Astrocyte of the spinal cord (primary cell): ENCODE measurements at regions not wholly inside any gene's neighbourhood (a gene's known extent, or its start where the extent isn't known, plus 50 kb on each side); places are given as distances from the start of the nearest gene placed in this dataset.
A peak's percentile ranks its signal among the peaks of the same experiment; 100 is the strongest.

Source experiments
- DNase-seq: peaks from one replicate; pipeline ENCODE4 v3.0.0; 2011; ENCODE audit warnings: low read depth, low spot score
- H3K4me3 ChIP-seq: 2 replicates; pipeline ENCODE4 v1.5.1; 2011; ENCODE audit warnings: low read depth, mild to moderate bottlenecking, low read length, moderate library complexity
- in situ Hi-C: cut with HindIII; loops from 2 replicates; pipeline ENCODE4 v1.10.0; 2017; ENCODE audit warnings: low sequenced_read_pairs
- TF ChIP-seq, protein P1 (sequence below): IDR thresholded peaks from 2 replicates; pipeline ENCODE4 v1.5.1; 2012; ENCODE audit warnings: low read depth, mild to moderate bottlenecking, low read length, inconsistent platforms

DNA sequence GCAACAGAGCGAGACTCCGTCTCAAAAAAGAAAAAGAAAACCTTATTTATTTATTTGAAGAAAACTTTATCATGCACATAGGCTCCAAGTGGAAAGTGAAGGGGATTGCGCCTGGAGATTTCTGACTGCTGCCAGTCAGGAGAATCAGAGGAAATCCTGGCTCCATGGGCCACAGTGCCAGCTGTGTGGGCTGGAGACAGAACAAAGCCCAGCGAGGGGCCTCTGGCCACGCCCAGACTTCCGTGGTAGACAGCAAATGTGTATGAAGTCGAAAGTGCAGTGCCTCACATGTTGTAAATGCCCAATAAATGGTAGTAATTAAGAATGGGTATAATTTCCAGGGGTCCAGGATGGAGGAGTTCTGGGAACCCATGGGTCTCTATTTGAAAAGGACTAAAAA, 75.8 kb upstream of the WWC1 start:
- H3K4me3 ChIP-seq = no peak overlapping the region
- TF ChIP-seq, protein P1, sequence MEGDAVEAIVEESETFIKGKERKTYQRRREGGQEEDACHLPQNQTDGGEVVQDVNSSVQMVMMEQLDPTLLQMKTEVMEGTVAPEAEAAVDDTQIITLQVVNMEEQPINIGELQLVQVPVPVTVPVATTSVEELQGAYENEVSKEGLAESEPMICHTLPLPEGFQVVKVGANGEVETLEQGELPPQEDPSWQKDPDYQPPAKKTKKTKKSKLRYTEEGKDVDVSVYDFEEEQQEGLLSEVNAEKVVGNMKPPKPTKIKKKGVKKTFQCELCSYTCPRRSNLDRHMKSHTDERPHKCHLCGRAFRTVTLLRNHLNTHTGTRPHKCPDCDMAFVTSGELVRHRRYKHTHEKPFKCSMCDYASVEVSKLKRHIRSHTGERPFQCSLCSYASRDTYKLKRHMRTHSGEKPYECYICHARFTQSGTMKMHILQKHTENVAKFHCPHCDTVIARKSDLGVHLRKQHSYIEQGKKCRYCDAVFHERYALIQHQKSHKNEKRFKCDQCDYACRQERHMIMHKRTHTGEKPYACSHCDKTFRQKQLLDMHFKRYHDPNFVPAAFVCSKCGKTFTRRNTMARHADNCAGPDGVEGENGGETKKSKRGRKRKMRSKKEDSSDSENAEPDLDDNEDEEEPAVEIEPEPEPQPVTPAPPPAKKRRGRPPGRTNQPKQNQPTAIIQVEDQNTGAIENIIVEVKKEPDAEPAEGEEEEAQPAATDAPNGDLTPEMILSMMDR = no peak
- in situ Hi-C loops = no loop called here
- DNase-seq = no peak

DNA sequence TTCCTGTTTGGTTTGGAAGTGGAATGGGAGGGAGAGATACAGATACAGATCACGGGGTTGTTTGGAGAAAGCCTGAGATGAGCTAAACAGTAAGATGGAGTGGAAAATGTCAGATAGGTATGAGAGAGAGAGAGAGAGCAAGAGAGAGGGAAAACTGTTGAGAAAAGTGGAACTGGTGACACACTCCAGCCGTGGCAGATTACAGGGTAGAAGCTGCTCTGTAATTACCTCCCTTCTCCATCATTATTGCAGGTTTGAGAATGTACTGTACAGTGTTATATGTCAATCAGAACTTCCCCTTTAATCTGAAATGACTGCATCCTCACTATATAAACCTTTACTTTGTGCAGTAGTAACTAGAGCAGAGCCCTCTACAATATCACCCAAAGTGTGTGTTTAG, 74.5 kb upstream of the WWC1 start:
- in situ Hi-C loops = no loop called here
- TF ChIP-seq, protein P1 = no peak
- DNase-seq = no peak
- H3K4me3 ChIP-seq = no peak overlapping the region

DNA sequence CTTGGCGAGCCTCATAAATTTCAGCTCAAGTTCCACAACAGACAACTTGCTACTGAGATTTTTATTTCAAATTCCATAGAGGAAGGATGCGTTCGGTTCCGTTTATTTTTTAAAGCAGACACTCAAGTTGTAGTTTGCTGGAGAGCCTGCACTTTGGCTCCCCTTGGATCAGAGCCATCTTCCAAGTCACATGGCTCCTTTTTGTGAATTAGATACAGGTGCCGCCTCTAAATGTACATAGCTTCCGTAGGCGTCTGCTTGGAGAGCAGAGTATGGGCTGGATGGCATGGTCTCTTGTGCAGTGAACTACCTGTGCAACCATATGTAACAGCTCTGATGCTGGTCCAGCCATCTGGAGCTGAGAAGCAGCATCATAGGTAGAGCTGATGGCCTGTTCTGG, 73.9 kb upstream of the WWC1 start:
- TF ChIP-seq, protein P1 = no peak
- DNase-seq = no peak
- no peak overlapping the region for H3K4me3 ChIP-seq
- in situ Hi-C loops = no loop called here

DNA sequence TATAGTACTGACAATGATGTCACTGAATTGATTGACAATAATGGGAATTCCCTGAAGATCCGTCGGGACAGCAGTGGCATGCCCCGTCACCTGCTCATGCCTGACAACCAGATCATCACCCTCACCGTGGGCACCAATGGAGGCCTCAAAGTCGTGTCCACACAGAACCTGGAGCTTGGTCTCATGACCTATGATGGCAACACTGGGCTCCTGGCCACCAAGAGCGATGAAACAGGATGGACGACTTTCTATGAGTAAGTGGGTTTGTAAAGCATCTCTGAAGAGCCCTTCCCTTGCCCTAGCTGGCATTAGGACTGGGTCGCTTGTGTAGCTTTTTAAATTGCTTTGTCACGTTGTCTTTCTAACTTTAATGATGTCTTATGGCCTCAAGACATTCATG, 72.7 kb upstream of the WWC1 start:
- no peak overlapping the region for H3K4me3 ChIP-seq
- in situ Hi-C loops = no loop called here
- DNase-seq = no peak
- TF ChIP-seq, protein P1 = no peak

DNA sequence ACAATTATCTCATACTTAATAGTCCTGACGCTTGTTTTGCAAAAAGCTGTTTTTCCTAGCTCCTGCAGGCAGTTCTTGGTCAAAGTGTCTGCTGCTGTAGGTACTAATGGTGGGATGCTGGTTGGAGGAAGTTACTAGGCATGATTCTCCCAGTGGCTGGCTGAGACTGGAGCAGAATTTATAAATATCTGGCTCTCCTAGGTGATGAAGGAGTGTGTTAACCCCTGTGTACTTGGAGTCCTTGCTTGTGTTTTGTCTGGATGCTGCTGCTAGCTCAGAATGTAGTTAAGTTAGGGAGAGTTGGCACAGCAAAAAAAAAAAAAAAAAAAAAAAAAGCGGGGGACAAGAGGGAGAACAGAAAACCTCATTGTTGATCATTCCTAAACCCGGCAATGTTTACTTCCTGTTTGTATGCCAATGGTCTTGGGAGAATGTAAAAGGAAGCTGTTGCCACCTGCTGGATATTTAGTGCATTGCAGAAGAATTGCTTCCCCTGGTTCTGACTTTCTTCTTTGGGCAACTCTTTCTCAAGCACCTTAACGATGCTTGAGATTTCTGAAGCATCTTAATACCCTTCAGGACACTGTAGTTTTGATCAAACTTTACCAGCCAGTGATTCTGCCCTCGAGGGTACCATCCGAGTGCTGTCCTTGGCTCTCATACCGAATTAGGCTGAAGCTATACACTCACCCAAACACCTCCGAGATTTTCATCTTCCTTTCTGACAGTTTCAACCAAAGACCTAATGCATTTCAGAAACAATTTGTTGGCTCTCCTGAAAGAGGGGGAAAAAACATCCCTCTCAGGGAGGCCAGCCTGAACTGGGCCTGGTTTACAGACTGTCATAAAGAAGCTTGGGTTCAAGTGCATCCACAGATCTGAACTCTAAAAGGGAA, 71.7 kb upstream of the WWC1 start:
- DNase-seq = peak; percentile 67
- in situ Hi-C loops = no loop called here
- TF ChIP-seq, protein P1 = peak; percentile 83
- no peak overlapping the region for H3K4me3 ChIP-seq

DNA sequence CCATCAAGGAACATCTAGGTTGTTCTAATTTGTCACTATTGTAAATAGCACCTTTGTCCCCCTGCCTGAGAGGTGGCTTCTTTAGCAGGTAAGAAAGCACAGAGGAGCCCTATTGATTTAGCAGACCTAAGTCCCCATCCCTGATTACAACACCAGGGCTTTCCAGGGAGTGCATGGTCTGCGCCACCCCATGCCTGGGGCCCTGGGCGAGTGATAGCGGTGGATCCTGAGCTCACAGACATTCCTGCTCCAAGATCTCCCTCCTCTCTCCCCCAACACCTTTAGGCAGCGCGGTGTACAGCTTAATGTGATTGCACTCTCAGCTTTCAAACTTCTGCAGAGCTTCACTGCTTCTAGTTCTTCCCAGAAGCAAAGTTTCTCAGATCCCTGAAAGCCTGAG, 67.4 kb upstream of the WWC1 start:
- in situ Hi-C loops = no loop called here
- H3K4me3 ChIP-seq = no peak overlapping the region
- no peak for DNase-seq
- TF ChIP-seq, protein P1 = no peak
